HPDE6-E6E7 (cell line): ENCODE measurements at regions not wholly inside any gene's neighbourhood (a gene's known extent, or its start where the extent isn't known, plus 50 kb on each side); places are given as distances from the start of the nearest gene placed in this dataset.
A peak's percentile ranks its signal among the peaks of the same experiment; 100 is the strongest.
"Not testable (repeated sequence)": the region's sequence is repeated elsewhere in the genome, so short reads cannot be mapped to it uniquely, and the experiment has no call there.

Source experiments
- DNase-seq: peaks from one replicate; pipeline ENCODE4 v3.0.0; 2011; ENCODE audit warnings: missing footprints; ENCODE audit errors: extremely low spot score

- DNase-seq = no peak
Measured at GRCh38 chr18:62442391-62442790, 80.4 kb upstream of the ZCCHC2 start.

GRCh38 chr18:62445386-62445917 is 77.4 kb upstream of the ZCCHC2 start:
- DNase-seq = peak; percentile 69

GRCh38 chr18:62446511-62446910 is 76.3 kb upstream of the ZCCHC2 start:
- no peak for DNase-seq

GRCh38 chr18:62447652-62448051 is 75.2 kb upstream of the ZCCHC2 start:
- DNase-seq = no peak

- DNase-seq = no peak
Measured at GRCh38 chr18:62448426-62448825, 74.4 kb upstream of the ZCCHC2 start.

GRCh38 chr18:62449490-62450104 is 73.2 kb upstream of the ZCCHC2 start:
- DNase-seq = no peak

- no peak for DNase-seq
Measured at GRCh38 chr18:62450175-62450545, 72.7 kb upstream of the ZCCHC2 start.

- peak; percentile 65 for DNase-seq
Measured at GRCh38 chr18:62450546-62451410, 72.0 kb upstream of the ZCCHC2 start.

GRCh38 chr18:62452280-62452831 is 70.5 kb upstream of the ZCCHC2 start:
- no peak for DNase-seq

GRCh38 chr18:62453864-62454263 is 69.0 kb upstream of the ZCCHC2 start:
- DNase-seq = no peak

GRCh38 chr18:62454527-62454926 is 68.3 kb upstream of the ZCCHC2 start:
- DNase-seq = no peak

GRCh38 chr18:62455222-62455621 is 67.6 kb upstream of the ZCCHC2 start:
- DNase-seq = no peak

- DNase-seq = no peak
Measured at GRCh38 chr18:62457877-62458276, 64.9 kb upstream of the ZCCHC2 start.

GRCh38 chr18:62458346-62458745 is 64.5 kb upstream of the ZCCHC2 start:
- DNase-seq = no peak

GRCh38 chr18:62458868-62459716 is 63.7 kb upstream of the ZCCHC2 start:
- no peak for DNase-seq

GRCh38 chr18:62460851-62461300 is 61.9 kb upstream of the ZCCHC2 start:
- DNase-seq = no peak

GRCh38 chr18:62461591-62461990 is 61.2 kb upstream of the ZCCHC2 start:
- DNase-seq = no peak

- DNase-seq = no peak
Measured at GRCh38 chr18:62464266-62464665, 58.6 kb upstream of the ZCCHC2 start.

GRCh38 chr18:62469131-62469530 is 53.7 kb upstream of the ZCCHC2 start:
- not testable (repeated sequence) for DNase-seq
